BE2C (cell line): ENCODE measurements at regions not wholly inside any gene's neighbourhood (a gene's known extent, or its start where the extent isn't known, plus 50 kb on each side); places are given as distances from the start of the nearest gene placed in this dataset.
"Not testable (repeated sequence)": the region's sequence is repeated elsewhere in the genome, so short reads cannot be mapped to it uniquely, and the experiment has no call there.

Experiments used
- DNase-seq: peaks from one replicate; pipeline ENCODE4 v3.0.0-alpha.2; 2020
- H3K27me3 ChIP-seq: fragments of 250-450 bp; sonication (Bioruptor Pico); 2 replicates; pipeline ENCODE4 v1.5.1; 2020; ENCODE audit warnings: mild to moderate bottlenecking
- H3K36me3 ChIP-seq: fragments of 250-450 bp; sonication (Bioruptor Pico); 2 replicates; pipeline ENCODE4 v1.5.1; 2020; ENCODE audit warnings: mild to moderate bottlenecking
- H3K4me1 ChIP-seq: fragments of 250-450 bp; sonication (Bioruptor Pico); 2 replicates; pipeline ENCODE4 v1.5.1; 2020
- H3K4me3 ChIP-seq: 2 replicates; pipeline ENCODE4 v1.5.1; 2011; ENCODE audit warnings: low read depth, low read length
- H3K9me3 ChIP-seq: fragments of 250-450 bp; sonication (Bioruptor Pico); 2 replicates; pipeline ENCODE4 v1.5.1; 2020
- CTCF ChIP-seq: IDR thresholded peaks from 2 replicates; pipeline ENCODE4 v1.5.1; 2012; ENCODE audit warnings: mild to moderate bottlenecking, low read depth, low read length

- Histone ChIP-seq H3K4me1 (no peaks in the 10 kb centered on the region), H3K27me3 (no peaks in the 10 kb centered on the region), H3K9me3 (no peaks in the 10 kb centered on the region), H3K36me3 (no peaks in the 10 kb centered on the region), H3K4me3 (no peak overlapping the region)
- no peak for DNase-seq
- TF ChIP-seq CTCF, result no peak
These were observed 261.4 kb upstream of the MGAT5 start for GRCh38 chr2:133992454-133992853.

GRCh38 chr2:133993160-133993559 is 260.7 kb upstream of the MGAT5 start:
- no peaks in the 10 kb centered on the region for H3K27me3 ChIP-seq
- no peaks in the 10 kb centered on the region for H3K36me3 ChIP-seq
- no peak for TF ChIP-seq CTCF
- H3K4me3 ChIP-seq, result no peak overlapping the region
- H3K4me1 ChIP-seq, result no peaks in the 10 kb centered on the region
- no peak for DNase-seq
- no peaks in the 10 kb centered on the region for H3K9me3 ChIP-seq

- not testable (repeated sequence) for H3K4me1 ChIP-seq, H3K27me3 ChIP-seq, H3K4me3 ChIP-seq, DNase-seq, H3K9me3 ChIP-seq, H3K36me3 ChIP-seq
These were observed 255.1 kb upstream of the MGAT5 start for GRCh38 chr2:133998726-133999125.

GRCh38 chr2:134002391-134002790 is 251.5 kb upstream of the MGAT5 start:
- Histone ChIP-seq H3K4me1 (no peaks in the 10 kb centered on the region), H3K9me3 (no peaks in the 10 kb centered on the region), H3K27me3 (no peaks in the 10 kb centered on the region), H3K4me3 (no peak overlapping the region), H3K36me3 (no peaks in the 10 kb centered on the region)
- no peak for DNase-seq
- TF ChIP-seq CTCF, result no peak

- H3K9me3 ChIP-seq, result no peaks in the 10 kb centered on the region
- H3K4me3 ChIP-seq, result no peak overlapping the region
- TF ChIP-seq CTCF, result no peak
- H3K27me3 ChIP-seq, result no peaks in the 10 kb centered on the region
- DNase-seq, result no peak
- no peaks in the 10 kb centered on the region for H3K36me3 ChIP-seq
- no peaks in the 10 kb centered on the region for H3K4me1 ChIP-seq
These were observed 251.0 kb upstream of the MGAT5 start for GRCh38 chr2:134002921-134003320.

GRCh38 chr2:134004467-134004866 is 249.4 kb upstream of the MGAT5 start:
- no peaks in the 10 kb centered on the region for H3K4me1 ChIP-seq
- no peak for TF ChIP-seq CTCF
- no peaks in the 10 kb centered on the region for H3K27me3 ChIP-seq
- H3K36me3 ChIP-seq, result no peaks in the 10 kb centered on the region
- DNase-seq, result no peak
- no peak overlapping the region for H3K4me3 ChIP-seq
- H3K9me3 ChIP-seq, result no peaks in the 10 kb centered on the region

GRCh38 chr2:134008837-134009236 is 245.0 kb upstream of the MGAT5 start:
- H3K9me3 ChIP-seq, result no peaks in the 10 kb centered on the region
- TF ChIP-seq CTCF, result no peak
- H3K27me3 ChIP-seq, result no peaks in the 10 kb centered on the region
- no peaks in the 10 kb centered on the region for H3K4me1 ChIP-seq
- no peak for DNase-seq
- no peak overlapping the region for H3K4me3 ChIP-seq
- H3K36me3 ChIP-seq, result no peaks in the 10 kb centered on the region
